ENCODE measurements at regions not wholly inside any gene's neighbourhood (a gene's known extent, or its start where the extent isn't known, plus 50 kb on each side); places are given as distances from the start of the nearest gene placed in this dataset.

DNA sequence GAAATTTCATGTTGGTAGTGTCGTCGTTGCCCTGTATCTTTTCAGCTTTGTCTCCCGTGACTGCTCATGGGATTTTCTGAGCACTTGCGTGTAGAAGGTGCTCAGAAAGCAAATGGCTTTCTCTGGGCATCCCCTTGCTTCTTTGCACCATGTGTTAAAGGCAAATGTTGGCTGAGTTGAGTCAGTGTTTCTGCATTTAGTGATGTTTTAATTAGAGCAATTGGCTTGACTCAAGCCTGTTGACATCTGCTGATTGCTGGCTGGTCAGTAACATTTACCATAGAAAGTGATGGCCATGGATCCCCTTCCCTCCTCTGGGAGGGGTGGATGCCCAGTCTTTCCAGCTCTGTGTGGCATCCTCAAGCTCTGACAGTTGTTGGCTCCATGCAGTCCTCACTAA is 187.2 kb upstream of the MPHOSPH6 start:
- ATAC-seq = no peak

DNA sequence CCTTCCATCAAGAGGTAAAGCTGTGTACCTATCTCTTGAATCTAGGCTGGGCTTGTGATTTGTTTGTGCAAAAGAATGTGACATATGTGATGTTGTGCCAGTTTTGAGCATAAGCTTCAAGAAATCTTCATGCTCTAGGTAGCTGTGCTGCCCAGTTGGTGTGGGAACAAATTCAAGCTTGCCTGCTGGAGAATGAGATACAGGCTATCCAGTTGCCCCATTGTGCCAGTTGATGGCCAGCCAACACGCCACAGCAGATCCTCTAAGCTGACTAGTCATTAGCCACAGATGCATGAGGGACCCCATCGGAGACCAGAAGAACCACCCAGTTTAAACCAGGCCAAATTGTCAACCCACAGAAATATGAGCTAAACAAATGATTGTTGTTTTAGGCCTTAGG is 180.5 kb upstream of the MPHOSPH6 start:
- ATAC-seq = no peak

- ATAC-seq = no peak
Observed at GRCh38 chr16:82345318-82345717, 175.3 kb upstream of the MPHOSPH6 start.

- no peak for ATAC-seq
Observed at GRCh38 chr16:82344157-82344556, 174.1 kb upstream of the MPHOSPH6 start.

- ATAC-seq = no peak
Observed at GRCh38 chr16:82341146-82341669, 171.2 kb upstream of the MPHOSPH6 start.

- no peak for ATAC-seq
Observed at GRCh38 chr16:82340531-82340930, 170.5 kb upstream of the MPHOSPH6 start.

- ATAC-seq = no peak
Observed at GRCh38 chr16:82337355-82337754, 167.3 kb upstream of the MPHOSPH6 start.

DNA sequence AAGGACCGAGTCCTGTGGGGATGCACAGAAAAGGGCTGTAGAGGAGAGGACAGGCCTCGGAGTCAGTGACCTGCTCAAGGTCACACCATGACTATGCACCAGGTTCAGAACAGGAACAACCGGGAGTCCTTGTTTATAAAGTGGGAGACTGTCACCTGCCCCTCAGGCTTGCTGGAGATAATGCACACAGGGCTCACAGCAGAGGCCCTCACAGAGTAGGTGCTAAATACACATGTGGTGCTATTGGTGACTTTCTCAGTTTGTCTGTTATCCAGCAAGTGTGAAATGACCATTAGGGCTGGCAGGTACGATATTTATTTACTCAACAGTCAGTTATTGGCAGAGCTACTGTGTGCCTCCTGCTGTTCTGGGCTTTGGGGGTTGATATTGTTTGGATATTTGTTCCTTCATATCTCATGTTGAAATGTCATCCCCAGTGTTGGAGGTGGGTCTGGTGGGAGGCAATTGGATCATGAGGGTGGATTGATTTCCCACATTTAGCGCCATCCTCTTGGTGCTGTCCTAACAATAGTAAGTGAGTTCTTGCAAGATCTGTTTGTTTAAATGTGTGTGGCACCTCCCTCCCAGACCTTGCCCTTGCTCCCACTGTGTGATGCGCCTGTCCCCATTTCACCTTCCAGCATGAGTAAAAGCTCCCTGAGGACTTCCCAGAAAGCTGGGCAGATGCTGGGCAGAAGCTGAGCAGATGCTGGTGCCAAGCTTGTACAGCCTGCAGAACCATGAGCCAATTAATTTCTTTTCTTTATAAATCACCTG is 162.1 kb upstream of the MPHOSPH6 start:
- ATAC-seq = no peak

DNA sequence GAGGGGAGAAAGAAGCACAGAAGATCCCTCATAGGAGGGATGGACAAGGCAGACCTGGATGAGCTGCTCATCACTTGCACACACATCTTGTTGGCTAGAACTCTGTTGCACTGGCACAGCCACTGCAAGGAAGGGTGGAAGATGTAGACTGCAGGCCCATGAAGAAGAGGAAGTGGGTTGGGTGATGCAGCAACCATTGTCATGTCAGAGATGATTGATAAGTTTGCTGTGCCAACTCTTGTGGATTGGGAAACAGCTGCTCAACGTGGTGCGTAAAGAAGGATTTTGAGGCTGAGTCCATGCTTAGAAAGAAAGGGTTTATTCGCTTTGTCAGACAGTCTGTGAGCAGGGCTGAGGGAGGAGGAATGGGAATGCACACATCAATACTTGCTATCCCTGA is 161.4 kb upstream of the MPHOSPH6 start:
- ATAC-seq = no peak

- ATAC-seq = no peak
Observed at GRCh38 chr16:82329504-82330192, 159.6 kb upstream of the MPHOSPH6 start.

DNA sequence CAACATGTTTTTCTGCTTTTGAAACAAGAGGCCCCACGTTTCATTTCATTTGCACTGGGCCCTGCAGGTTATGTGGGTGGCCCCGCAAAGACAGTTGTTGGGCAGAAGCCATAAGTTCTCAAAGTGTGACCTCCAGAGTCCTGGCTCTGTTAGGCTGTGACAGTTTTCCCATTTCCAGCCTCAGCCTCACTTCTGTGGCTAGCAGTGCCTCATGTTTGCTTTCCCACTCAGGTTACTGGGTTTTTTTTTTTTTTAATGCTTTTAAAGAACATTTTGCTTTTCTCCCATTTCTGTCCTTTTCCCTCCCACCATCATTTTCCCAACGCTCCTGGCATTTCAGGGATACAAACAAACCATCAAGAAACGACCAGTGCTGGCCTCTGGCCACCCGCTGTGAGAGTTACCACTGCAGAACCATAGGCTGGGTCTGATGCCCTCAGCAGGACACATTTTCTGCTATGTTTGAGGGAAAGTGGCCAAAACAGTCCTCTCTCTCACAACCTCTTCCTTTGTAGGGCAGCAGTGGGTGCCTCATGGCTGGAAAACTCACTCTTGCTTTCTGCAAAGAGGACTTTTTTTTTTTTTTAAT is 159.0 kb upstream of the MPHOSPH6 start:
- no peak for ATAC-seq

DNA sequence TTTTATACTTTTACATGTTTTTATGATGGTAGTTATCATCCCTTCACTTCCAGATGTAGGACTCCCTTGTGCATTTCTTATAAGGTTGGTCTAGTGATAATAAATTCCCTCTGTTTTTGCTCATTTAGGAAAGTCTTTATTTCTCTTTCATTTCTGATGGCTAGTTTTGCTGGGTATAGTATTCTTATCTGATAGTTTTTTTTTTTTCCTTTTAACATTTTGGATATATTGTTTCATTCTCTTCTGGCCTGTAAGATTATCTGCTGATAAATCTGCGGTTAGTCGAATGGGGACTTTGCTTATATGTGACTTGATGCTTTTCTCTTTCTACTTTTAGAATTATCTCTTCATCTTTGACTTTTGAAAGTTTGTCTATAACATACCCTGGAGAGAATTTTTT is 153.1 kb upstream of the MPHOSPH6 start:
- no peak for ATAC-seq

GRCh38 chr16:82322177-82322576 is 152.2 kb upstream of the MPHOSPH6 start:
- ATAC-seq = no peak

- no peak for ATAC-seq
Observed at GRCh38 chr16:82319038-82319437, 149.0 kb upstream of the MPHOSPH6 start.

DNA sequence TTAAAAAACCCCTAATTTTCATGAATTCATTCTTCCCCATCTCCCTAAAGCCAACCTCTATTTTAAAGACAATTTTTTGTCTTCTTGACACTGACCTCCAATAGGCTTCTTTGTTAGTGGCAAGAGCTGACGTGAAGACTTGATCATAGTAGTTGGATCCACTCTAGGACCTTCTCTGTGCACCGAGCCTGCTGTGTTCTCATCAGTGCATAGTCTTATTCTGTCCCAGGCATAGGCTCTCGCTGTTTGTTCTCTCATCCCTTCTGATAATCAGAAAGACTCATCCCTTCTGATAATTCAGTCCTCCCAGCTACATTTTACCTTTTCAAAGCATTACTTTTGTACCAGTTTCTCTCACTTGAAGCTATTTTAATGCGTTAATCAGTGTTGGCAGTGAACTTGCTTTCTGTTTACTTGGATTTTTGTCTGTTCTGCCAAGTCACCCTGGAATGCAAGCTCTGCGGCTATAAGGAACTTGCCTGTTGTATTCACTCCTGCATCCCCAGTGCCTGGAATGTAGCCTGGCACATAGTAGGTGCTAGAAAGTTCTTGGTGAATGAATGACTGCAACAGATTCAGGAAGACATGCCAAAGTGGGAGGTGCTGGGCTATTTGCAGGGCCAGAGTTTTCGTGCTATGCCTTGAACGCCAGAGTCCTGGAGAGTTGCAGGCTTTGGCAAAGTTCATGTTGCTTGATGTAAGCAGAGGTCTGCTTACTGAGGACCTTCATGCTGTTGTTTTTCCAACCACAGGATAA is 147.6 kb upstream of the MPHOSPH6 start:
- ATAC-seq = no peak

DNA sequence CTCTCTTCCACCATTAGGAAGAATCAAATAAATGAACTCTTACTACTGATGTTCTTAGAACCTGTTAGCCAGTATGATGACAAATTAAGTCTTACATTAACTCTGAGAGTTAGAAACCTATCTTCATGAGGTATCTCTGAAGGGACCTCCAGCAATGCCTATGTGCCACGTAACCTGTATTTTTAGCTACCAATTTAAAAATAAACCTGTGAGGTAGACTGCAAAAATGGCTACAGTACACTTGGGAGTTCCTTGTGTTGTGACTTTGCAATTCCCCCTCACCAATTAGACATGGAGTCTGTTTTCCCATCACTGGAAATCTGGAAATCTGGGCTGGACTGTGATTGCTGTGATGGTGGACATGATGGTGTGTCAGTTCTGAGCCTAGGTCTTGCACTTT is 143.7 kb upstream of the MPHOSPH6 start:
- ATAC-seq = no peak

GRCh38 chr16:82311528-82311927 is 141.5 kb upstream of the MPHOSPH6 start:
- ATAC-seq = no peak

GRCh38 chr16:82302042-82302727 is 132.2 kb upstream of the MPHOSPH6 start:
- ATAC-seq = no peak

GRCh38 chr16:82301146-82301755 is 131.2 kb upstream of the MPHOSPH6 start:
- no peak for ATAC-seq

DNA sequence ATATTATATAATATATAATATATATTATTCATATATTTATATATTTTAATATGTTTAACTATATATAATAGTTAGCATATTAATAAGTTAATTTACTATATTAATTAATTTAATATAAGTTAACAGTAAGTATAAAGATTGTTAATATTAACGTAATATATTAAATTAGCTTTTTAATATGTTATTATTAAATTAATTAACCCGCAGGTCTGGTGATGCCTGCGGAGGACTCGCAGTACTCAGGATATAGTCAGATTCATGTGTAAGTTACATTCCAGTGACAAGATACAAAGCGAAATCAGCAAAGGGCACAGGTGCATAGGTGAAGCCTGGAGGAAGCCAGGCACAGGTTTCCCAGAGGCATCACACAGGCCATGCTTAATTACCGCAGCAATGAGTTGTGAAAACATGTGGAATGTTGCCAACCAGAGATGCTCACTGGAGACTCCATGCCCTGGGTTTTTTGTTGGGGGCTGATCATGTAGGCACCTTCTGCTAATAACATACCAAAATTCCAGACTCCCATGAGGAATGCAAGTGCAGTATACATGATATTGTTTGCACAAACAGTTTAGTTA is 130.4 kb upstream of the MPHOSPH6 start:
- ATAC-seq = no peak

- ATAC-seq = no peak
Observed at GRCh38 chr16:82298472-82298871, 128.4 kb upstream of the MPHOSPH6 start.
